ENCODE measurements at regions not wholly inside any gene's neighbourhood (a gene's known extent, or its start where the extent isn't known, plus 50 kb on each side); places are given as distances from the start of the nearest gene placed in this dataset.

- no peak for DNase-seq
Observed at GRCh38 chr6:111959766-111960165, 86.5 kb upstream of the FYN start.

GRCh38 chr6:111967131-111967530 lies 86.8 kb upstream of the CCN6 start:
- DNase-seq: no peak

GRCh38 chr6:111970426-111970825 lies 83.5 kb upstream of the CCN6 start:
- DNase-seq: no peak

DNA sequence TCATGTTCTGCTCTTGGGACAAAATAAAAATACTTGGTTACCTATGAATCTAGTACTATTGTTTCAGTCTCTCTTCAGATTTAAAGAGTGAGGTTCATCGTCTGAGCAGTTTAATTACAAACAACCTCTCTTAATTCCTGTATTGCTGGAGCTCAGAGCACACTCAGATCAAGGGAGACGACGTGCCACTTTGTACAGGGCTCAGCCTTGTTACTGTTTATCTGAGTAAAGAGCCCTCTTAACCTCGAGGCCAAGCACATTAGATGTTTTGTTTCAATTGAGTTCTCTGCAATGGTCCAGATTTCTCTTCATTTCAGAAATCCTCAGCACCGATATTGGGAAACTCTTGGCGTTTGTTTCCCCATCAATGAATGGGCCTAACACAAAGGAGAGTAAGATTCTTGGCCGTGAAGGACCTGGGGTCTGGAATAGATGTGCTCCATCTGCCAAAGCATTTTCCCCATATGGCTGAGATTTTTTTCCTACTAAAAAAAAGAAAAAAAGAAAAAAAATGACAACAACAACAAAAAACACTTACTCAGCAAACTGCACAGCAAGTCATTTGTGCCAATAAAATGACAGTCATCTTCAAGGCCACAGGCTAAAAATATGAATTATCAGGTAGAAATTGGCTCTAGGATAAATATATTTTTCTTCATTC lies 82.6 kb upstream of the CCN6 start:
- no peak for DNase-seq

DNA sequence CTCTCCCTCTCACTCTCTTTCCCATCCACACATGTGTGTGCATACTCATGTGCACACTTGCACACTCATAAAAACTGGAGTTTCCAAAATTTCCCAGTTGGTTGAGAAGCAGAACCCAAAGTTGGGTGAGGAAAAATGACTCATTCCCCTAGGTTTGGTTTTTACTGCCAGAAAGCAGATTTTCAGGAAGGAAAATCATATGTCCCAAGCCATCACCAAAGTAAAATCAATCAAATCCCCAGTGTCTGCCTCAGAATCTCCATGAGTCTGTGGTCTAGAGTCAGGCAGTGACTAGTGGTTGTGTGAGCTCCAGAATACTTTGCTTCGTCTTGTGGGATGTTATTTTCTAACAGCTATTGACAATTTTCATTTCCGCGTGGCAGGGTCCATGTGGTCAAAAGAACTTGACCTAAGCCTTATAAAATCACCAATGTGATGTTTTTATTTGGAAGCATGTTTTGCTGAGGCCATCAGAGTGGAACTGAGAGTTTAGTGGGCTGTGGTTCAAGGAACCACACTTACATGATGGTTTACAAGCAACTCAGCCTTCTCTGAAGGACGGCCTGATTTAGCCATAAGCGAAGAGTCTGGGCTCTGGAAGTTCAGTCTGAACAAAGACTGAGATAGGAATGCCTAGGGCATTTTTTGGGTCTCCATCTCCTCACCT lies 81.9 kb upstream of the CCN6 start:
- DNase-seq: no peak

GRCh38 chr6:111972745-111973117 lies 81.2 kb upstream of the CCN6 start:
- DNase-seq: no peak

GRCh38 chr6:111973118-111973761 lies 80.7 kb upstream of the CCN6 start:
- DNase-seq: peak; percentile 59

- DNase-seq: no peak
Observed at GRCh38 chr6:111973927-111974639, 79.8 kb upstream of the CCN6 start.

- DNase-seq: no peak
Observed at GRCh38 chr6:111975466-111975865, 78.4 kb upstream of the CCN6 start.

GRCh38 chr6:111976139-111976538 lies 77.8 kb upstream of the CCN6 start:
- no peak for DNase-seq

- no peak for DNase-seq
Observed at GRCh38 chr6:111978532-111979149, 75.3 kb upstream of the CCN6 start.

DNA sequence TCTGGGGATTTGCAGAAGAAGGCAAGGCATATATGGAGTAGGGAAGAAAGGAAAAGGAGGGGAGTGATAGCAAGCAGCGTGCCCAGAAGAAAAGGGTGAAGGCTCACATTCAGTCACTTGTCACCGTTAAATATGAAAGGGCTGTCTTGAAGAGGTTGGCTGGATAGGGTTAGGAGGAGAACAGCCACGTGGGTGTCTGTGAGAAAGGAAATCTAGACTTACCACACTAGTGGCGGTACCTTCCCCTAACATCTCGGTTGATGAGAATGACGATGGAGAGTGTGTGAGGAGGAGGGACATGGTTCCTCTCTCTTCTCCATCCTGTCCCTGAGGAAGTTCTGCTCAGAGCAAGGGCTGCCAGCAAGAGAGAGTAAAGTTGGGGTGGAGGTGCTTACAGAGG lies 74.3 kb upstream of the CCN6 start:
- DNase-seq: no peak

DNA sequence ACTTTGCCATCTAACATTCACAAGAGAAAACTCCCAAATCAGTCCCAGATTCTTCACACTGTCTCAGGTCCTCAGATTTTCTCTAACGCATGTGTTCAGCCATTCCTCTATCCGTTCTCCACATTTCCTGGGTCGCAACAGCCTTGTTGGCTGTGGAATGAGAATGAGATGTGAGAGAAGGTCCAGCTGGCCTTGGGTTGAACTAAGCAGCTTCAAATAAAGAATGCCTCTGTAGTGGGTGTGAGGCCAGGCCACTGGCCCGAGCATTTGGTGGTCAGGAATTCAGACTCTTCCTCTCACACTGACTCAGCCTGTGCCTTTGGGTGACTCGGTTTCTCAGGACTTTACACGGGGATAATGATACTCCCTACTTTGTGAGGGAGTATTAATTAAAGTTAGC lies 73.8 kb upstream of the CCN6 start:
- DNase-seq: no peak

DNA sequence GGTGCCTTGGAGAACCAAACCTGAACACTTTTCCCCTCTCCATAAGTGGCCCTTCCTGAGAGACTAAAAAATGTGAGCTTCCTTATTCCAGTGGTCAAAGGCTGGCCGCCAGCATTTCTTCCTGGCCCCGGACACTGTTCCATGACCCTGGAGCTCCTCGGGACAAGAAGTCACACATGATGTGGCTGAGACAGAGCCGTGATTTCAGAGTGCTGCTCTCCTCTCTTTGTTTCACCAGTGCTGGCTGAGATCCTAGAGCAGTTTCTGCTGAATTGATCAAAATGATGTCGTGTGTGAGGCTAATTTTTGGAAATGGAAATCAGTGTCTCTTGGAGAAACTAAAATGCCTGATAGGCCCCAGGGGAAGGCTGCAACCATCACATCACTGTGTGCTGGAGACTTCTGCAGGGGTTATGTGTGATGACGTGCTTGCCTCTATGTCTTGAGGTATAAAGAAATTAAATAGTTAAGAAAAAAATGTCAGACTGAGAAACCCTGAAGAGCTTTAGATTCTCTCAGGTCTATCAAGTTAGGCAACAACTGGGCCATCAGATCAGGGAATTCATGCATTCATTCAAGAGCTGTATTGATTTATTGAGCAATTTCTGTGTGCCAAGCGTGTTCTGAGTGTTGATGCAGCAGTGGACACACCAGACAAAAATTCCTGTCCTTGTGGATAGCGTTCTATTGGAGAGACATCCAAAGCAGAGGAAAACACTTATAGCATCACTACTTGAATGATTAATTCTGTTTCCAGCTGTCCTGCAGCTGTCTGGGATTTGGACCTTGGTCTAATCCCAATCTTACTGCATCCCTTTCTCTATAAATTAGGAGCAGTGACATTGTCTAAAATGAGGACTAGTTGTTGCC lies 72.7 kb upstream of the CCN6 start:
- no peak for DNase-seq

DNA sequence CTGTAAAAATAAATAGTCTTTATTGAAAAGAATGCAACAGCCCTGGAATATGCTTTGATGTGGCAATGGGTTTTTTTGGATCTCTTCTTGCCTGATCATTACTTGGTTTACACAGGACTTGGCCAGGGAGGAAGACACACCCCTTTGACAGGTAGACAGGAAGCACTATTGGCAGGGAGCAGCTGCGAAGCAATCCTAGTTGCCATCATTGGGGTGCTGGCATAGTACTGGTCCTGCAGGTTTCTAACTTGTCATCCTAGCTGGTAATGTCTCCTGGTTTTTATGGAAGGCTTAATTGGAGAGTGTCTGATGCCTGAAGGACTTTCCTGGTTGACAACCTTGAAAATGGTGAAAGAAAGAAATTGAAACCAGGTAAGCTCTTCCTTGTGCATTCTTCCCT lies 71.2 kb upstream of the CCN6 start:
- DNase-seq: no peak

DNA sequence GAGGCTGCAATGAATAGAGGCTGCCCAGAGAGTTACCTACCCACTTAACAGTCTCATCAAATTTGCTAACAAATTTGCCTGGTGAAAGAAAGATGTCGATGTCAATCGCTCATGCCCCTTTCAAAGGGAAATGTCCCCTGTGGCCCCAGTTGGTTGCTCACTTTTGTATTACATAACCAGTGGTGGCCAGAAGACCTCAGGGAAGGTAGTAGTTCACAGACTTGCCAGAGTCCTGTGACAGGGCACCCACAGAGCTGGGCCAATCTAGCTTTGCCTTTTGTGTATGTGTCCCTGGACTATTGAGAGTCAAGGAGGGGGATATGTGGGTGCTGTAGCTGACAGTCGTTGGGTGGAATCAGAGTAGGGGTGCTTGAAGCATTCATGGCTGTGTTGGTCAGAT lies 70.7 kb upstream of the CCN6 start:
- DNase-seq: no peak

- DNase-seq: peak; percentile 30
Observed at GRCh38 chr6:111984081-111984480, 69.8 kb upstream of the CCN6 start.

DNA sequence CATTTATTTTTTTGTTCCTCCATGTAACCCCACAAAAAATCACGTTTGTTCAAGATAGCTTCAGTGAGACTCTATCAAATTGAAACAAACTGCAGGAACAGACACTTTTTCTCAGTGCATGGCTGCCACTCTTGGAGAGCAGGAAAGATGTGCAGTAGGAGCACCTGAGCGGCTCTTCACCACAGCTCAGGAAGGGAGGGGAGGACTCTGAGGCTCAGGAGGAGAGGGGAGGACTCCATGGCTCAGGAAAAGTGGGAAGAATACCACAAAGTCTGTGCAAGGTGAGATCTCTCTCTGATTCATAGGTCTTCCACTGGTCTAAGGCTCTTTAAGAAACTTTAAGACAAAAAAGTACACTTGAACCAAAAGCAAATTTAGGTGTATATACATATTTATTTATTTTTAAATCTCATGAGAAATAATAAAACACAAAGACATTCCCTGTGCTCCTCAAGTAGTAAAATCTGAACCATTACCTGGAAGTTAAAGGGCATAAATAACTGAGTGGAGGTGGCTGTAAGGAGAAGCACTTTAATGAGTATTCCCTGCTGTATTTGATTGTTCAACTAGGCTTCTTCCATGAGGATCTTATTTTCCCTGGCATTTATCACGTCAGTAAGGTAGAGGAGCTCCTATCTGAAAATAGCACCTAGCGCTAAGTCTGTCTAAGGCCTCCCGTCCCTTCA lies 69.2 kb upstream of the CCN6 start:
- DNase-seq: no peak

DNA sequence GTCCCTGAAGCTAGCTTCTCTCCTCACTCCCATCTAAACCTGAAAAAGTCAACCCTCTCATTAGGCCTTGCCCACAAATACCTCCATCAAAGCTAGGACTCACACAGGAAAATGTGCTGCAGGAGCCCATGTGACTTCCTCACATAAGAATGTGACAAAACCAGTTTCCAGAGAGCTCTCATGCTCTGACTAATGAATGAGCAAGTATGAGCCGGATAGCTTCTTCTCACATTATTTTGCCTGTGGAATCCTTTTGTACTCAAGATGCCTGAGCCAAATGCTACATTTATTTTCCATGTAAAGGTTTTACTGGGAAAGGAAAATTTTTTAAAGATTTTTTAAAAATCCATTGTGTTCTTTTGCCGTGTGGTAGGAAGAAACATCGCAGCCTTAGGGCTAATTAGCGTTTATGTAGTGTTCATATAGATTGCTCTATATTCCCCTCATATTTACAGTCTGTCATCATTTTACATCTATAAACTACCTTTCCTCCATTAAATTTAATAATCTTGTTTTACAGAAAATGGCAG lies 68.6 kb upstream of the CCN6 start:
- DNase-seq: peak; percentile 38

GRCh38 chr6:111986651-111987050 lies 67.3 kb upstream of the CCN6 start:
- DNase-seq: no peak

GRCh38 chr6:111987295-111987694 lies 66.6 kb upstream of the CCN6 start:
- no peak for DNase-seq

DNA sequence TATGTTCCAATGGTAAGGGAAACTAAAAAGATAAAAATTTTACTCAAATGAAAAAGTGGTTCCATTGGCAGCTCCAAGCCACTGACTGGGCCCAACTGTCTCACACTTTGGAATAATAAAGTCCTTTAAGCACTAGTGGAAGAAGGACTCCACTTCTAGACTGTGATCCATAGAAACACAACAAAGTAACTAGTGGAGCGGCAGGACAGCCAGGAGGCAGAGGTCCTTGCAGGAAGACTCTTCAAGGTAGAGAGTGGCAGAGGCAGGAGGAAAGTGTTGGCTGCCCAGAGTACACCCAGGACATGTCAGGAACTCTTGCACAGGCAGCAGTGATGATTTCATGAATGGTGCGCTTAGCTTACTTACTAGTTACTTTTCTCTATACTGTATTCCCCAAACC lies 65.0 kb upstream of the CCN6 start:
- DNase-seq: no peak

All from activated CD8-positive, alpha-beta memory T cell treated with anti-CD3 and anti-CD28 coated beads, Interleukin-2, amount 50 U/mL, for 4 hours (primary cell).